ENCODE measurements at regions not wholly inside any gene's neighbourhood (a gene's known extent, or its start where the extent isn't known, plus 50 kb on each side); places are given as distances from the start of the nearest gene placed in this dataset.

DNA sequence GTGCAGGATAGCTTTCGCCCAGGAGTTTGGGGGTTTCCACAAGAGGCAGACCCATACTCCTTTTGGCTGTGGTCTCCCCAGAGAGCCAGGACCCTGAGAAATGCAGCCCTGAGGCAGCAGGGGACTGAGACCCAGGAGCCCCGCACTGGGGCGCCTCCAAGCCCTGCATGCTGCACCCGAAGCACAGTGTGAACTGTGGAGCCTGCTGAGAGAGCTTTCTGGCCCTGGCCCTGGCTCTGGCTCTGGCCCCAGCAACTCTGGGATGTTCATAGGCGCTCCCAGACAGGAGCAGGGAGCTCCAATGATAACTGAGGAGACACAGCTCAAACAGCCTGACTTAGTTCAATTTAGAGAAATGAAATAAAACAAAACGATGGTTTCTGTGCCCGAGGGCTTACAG, 96.4 kb upstream of the TEX51 start:
- no peak for DNase-seq
- intact Hi-C loops (cut with DNase I): no loop called here
- Histone ChIP-seq H3K4me1 (no peaks in the 10 kb centered on the region), H3K27me3 (no peaks in the 10 kb centered on the region), H3K27ac (no peak overlapping the region), H3K4me3 (no peak overlapping the region), H3K36me3 (no peaks in the 10 kb centered on the region), H3K9me3 (peaks cover 0 to 3% of the 10 kb centered on the region in 2 donors)
- no peak for ATAC-seq
- TF ChIP-seq, protein P1, sequence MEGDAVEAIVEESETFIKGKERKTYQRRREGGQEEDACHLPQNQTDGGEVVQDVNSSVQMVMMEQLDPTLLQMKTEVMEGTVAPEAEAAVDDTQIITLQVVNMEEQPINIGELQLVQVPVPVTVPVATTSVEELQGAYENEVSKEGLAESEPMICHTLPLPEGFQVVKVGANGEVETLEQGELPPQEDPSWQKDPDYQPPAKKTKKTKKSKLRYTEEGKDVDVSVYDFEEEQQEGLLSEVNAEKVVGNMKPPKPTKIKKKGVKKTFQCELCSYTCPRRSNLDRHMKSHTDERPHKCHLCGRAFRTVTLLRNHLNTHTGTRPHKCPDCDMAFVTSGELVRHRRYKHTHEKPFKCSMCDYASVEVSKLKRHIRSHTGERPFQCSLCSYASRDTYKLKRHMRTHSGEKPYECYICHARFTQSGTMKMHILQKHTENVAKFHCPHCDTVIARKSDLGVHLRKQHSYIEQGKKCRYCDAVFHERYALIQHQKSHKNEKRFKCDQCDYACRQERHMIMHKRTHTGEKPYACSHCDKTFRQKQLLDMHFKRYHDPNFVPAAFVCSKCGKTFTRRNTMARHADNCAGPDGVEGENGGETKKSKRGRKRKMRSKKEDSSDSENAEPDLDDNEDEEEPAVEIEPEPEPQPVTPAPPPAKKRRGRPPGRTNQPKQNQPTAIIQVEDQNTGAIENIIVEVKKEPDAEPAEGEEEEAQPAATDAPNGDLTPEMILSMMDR (IDR thresholded peaks at IDR 0.05): no peak

DNA sequence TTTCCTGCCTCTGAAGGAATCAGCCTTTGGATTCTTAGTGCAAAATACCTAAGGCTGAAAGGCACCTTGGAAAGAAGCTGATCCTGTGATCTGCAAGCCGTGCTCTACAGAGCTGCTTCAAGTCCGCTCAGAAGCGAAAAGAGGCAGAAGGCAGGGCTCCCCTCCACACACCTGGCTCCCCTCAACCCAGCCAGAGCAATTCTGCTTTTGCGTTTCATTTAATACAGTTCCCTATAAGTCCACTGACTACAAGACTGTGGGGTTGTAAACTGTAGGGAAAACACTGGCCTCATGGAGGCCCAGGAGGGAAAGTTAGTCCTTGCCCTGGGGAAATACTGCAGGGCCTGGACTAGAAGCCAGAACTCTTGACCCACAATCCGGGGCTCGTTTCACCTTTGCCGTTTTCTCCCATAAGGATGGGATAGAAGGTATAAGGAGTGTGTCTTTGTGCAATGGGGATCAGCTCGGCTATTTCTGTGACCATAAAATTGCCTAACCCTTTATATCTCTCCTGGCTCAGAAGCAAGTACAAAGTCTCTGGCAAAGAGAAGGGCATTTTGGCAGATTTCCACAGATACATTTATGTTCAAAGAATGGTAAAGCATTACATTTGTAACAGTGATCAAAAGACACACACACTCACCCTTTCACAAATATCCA, 95.8 kb upstream of the TEX51 start:
- H3K27ac ChIP-seq: no peak overlapping the region
- H3K36me3 ChIP-seq: no peaks in the 10 kb centered on the region
- H3K9me3 ChIP-seq: peaks cover 0 to 4% of the 10 kb centered on the region in 2 donors
- H3K27me3 ChIP-seq: no peaks in the 10 kb centered on the region
- H3K4me3 ChIP-seq: no peak overlapping the region
- TF ChIP-seq, protein P1 (IDR thresholded peaks at IDR 0.05): no peak
- intact Hi-C loops (cut with DNase I): no loop called here
- H3K4me1 ChIP-seq: no peaks in the 10 kb centered on the region
- ATAC-seq (no peak), DNase-seq (peak in 1 of 4 donors; percentile 6)

DNA sequence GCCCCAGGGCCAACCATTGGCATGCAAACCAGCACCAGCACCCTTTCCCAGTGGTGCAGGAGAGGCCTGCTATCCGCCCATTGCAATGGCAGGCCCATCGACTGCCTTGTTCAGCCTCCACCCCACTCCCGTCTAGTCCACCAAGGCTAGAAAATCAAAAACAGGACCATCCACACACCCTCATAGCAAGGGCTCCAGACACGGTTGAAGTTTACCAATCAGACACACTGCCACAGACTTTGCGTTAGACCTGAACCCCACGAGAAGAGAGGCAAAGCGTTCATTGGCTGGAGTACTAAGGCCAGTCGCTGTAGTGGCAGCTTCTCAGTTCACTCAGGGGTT, 95.3 kb upstream of the TEX51 start:
- TF ChIP-seq, protein P1 (IDR thresholded peaks at IDR 0.05): no peak
- H3K4me1 ChIP-seq: no peaks in the 10 kb centered on the region
- intact Hi-C loops (cut with DNase I): no loop called here
- no peaks in the 10 kb centered on the region for H3K27me3 ChIP-seq
- DNase-seq (no peak), ATAC-seq (no peak)
- no peaks in the 10 kb centered on the region for H3K36me3 ChIP-seq
- H3K9me3 ChIP-seq: peaks cover 0 to 4% of the 10 kb centered on the region in 2 donors
- H3K27ac ChIP-seq: no peak overlapping the region
- H3K4me3 ChIP-seq: no peak overlapping the region

DNA sequence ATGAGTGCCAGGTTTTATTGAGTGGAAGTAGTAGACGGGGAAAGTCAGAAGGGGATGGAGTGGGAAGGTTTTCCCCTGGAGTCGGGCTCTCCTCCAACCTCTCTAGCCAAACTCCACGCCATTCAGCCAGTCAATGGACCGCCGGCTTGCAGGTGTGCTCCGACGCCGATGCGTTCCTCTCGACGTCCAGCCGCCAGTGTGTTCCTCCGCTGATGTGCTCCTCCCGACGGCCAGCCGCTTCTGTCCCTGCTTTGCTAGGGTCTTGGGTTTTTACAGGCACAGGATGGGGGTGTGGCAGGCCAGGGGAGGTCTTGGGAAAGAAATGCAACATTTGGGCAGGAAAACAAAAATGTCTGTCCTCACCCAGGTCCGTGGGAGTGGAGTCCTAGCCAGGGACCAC, 94.3 kb upstream of the TEX51 start:
- H3K9me3 ChIP-seq: peaks cover 0 to 4% of the 10 kb centered on the region in 2 donors
- no peaks in the 10 kb centered on the region for H3K4me1 ChIP-seq
- no peak overlapping the region for H3K27ac ChIP-seq
- ATAC-seq (no peak), DNase-seq (no peak)
- no peak overlapping the region for H3K4me3 ChIP-seq
- H3K27me3 ChIP-seq: no peaks in the 10 kb centered on the region
- intact Hi-C loops (cut with DNase I): no loop called here
- H3K36me3 ChIP-seq: no peaks in the 10 kb centered on the region
- TF ChIP-seq, protein P1 (IDR thresholded peaks at IDR 0.05): no peak

DNA sequence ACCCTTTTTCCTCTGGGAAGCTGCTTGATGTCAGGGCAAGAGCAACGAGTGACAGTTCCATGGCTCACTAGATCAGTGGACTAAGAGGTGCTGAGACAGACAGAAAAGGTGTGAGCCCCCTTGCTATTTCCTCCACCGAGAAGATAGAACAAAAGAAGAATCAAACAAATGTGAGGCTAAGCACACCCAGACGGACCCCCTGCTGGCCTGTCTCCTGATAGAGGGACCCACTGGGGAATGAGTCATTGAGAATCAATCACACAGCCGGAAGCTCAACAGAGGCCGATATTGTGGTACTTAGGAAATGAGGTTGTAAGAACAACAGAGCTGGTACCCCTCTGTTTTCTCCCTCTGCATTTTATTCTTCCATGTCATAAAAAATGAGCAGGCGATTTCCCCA, 89.8 kb upstream of the TEX51 start:
- DNase-seq (no peak), ATAC-seq (no peak)
- intact Hi-C loops (cut with DNase I): no loop called here
- H3K4me3 ChIP-seq: no peak overlapping the region
- no peaks in the 10 kb centered on the region for H3K36me3 ChIP-seq
- H3K4me1 ChIP-seq: no peaks in the 10 kb centered on the region
- TF ChIP-seq, protein P1 (IDR thresholded peaks at IDR 0.05): no peak
- H3K27ac ChIP-seq: no peak overlapping the region
- peaks cover 0 to 11% of the 10 kb centered on the region in 2 donors for H3K9me3 ChIP-seq
- no peaks in the 10 kb centered on the region for H3K27me3 ChIP-seq
